Effector memory CD8-positive, alpha-beta T cell (primary cell): ENCODE measurements at regions not wholly inside any gene's neighbourhood (a gene's known extent, or its start where the extent isn't known, plus 50 kb on each side); places are given as distances from the start of the nearest gene placed in this dataset.

Experiments
- ATAC-seq: fragments of 150-1000 bp; cut with Tn5 transposase; replicated peaks from 2 replicates; pipeline ENCODE4 v1.10.0; 2021; ENCODE audit warnings: mild to moderate bottlenecking, moderate library complexity
- DNase-seq, 3 experiments: peaks; one replicate each; pipeline ENCODE4 v3.0.0; 2021
- H3K27ac Mint-ChIP-seq, 2 donors: one replicate each; pipeline ENCODE4 v1.8.0; 2022; ENCODE audit warnings: mild to moderate bottlenecking in 2 of 2, mixed read lengths in 2 of 2, moderate library complexity in 2 of 2
- H3K27me3 Mint-ChIP-seq, 2 donors: one replicate each; pipeline ENCODE4 v1.8.0; 2022; ENCODE audit warnings: mixed read lengths in 2 of 2
- H3K36me3 Mint-ChIP-seq: one replicate; pipeline ENCODE4 v1.8.0; 2022; ENCODE audit warnings: mild to moderate bottlenecking, moderate library complexity, mixed read lengths; ENCODE audit not compliant: insufficient read depth
- H3K4me1 Mint-ChIP-seq, 2 donors: one replicate each; pipeline ENCODE4 v1.8.0; 2022; ENCODE audit warnings: low read depth in 2 of 2, mixed read lengths in 2 of 2
- H3K4me3 Mint-ChIP-seq, 2 donors: one replicate each; pipeline ENCODE4 v1.8.0; 2022; ENCODE audit warnings: mild to moderate bottlenecking in 2 of 2, mixed read lengths in 2 of 2, moderate library complexity in 2 of 2
- H3K9me3 Mint-ChIP-seq, 2 donors: one replicate each; pipeline ENCODE4 v1.8.0; 2022; ENCODE audit warnings: mixed read lengths in 2 of 2

- Mint-ChIP-seq H3K27ac (no peak overlapping the region), H3K4me1 (no peaks in the 10 kb centered on the region), H3K4me3 (no peak overlapping the region), H3K9me3 (no peaks in the 10 kb centered on the region), H3K27me3 (peaks cover 10 to 14% of the 10 kb centered on the region in 2 donors), H3K36me3 (no peaks in the 10 kb centered on the region)
- ATAC-seq (no peak), DNase-seq (no peak)
Measured at GRCh38 chr11:95294701-95295100, 63.7 kb upstream of the SESN3 start.

GRCh38 chr11:95293116-95293515 is 62.1 kb upstream of the SESN3 start:
- Mint-ChIP-seq H3K27ac (no peak overlapping the region), H3K4me1 (no peaks in the 10 kb centered on the region), H3K9me3 (no peaks in the 10 kb centered on the region), H3K27me3 (peaks cover 10 to 14% of the 10 kb centered on the region in 2 donors), H3K36me3 (no peaks in the 10 kb centered on the region), H3K4me3 (no peak overlapping the region)
- ATAC-seq: no peak
- DNase-seq: no peak

GRCh38 chr11:95291946-95292345 is 60.9 kb upstream of the SESN3 start:
- ATAC-seq (no peak), DNase-seq (no peak)
- Mint-ChIP-seq H3K27ac (no peak overlapping the region), H3K4me1 (no peaks in the 10 kb centered on the region), H3K36me3 (no peaks in the 10 kb centered on the region), H3K9me3 (no peaks in the 10 kb centered on the region), H3K27me3 (peaks cover 10 to 14% of the 10 kb centered on the region in 2 donors), H3K4me3 (no peak overlapping the region)

- H3K9me3 Mint-ChIP-seq: no peaks in the 10 kb centered on the region
- no peak for ATAC-seq
- no peaks in the 10 kb centered on the region for H3K4me1 Mint-ChIP-seq
- peaks cover 0 to 9% of the 10 kb centered on the region in 2 donors for H3K27me3 Mint-ChIP-seq
- DNase-seq: no peak
- H3K4me3 Mint-ChIP-seq: no peak overlapping the region
- H3K36me3 Mint-ChIP-seq: no peaks in the 10 kb centered on the region
- no peak overlapping the region for H3K27ac Mint-ChIP-seq
Measured at GRCh38 chr11:95289378-95290101, 58.5 kb upstream of the SESN3 start.

- Mint-ChIP-seq H3K27ac (no peak overlapping the region), H3K9me3 (no peaks in the 10 kb centered on the region), H3K36me3 (no peaks in the 10 kb centered on the region), H3K27me3 (peaks cover 4 to 9% of the 10 kb centered on the region in 2 donors), H3K4me1 (no peaks in the 10 kb centered on the region), H3K4me3 (no peak overlapping the region)
- no peak for ATAC-seq
- DNase-seq: no peak
Measured at GRCh38 chr11:95284057-95285052, 53.4 kb upstream of the SESN3 start.

GRCh38 chr11:95283650-95284049 is 52.6 kb upstream of the SESN3 start:
- H3K27me3 Mint-ChIP-seq: peaks cover 9 to 13% of the 10 kb centered on the region in 2 donors
- H3K9me3 Mint-ChIP-seq: no peaks in the 10 kb centered on the region
- no peak overlapping the region for H3K4me3 Mint-ChIP-seq
- no peak overlapping the region for H3K27ac Mint-ChIP-seq
- ATAC-seq (no peak), DNase-seq (no peak)
- no peaks in the 10 kb centered on the region for H3K4me1 Mint-ChIP-seq
- H3K36me3 Mint-ChIP-seq: no peaks in the 10 kb centered on the region

- H3K27ac Mint-ChIP-seq: no peak overlapping the region
- H3K4me1 Mint-ChIP-seq: no peaks in the 10 kb centered on the region
- DNase-seq: no peak
- no peak overlapping the region for H3K4me3 Mint-ChIP-seq
- H3K9me3 Mint-ChIP-seq: no peaks in the 10 kb centered on the region
- H3K36me3 Mint-ChIP-seq: no peaks in the 10 kb centered on the region
- no peak for ATAC-seq
- peaks cover 14 to 18% of the 10 kb centered on the region in 2 donors for H3K27me3 Mint-ChIP-seq
Measured at GRCh38 chr11:95283146-95283545, 52.1 kb upstream of the SESN3 start.

- H3K4me3 Mint-ChIP-seq: no peak overlapping the region
- H3K4me1 Mint-ChIP-seq: no peaks in the 10 kb centered on the region
- ATAC-seq (no peak), DNase-seq (no peak)
- H3K27me3 Mint-ChIP-seq: peaks cover 19 to 22% of the 10 kb centered on the region in 2 donors
- no peaks in the 10 kb centered on the region for H3K9me3 Mint-ChIP-seq
- no peak overlapping the region for H3K27ac Mint-ChIP-seq
- no peaks in the 10 kb centered on the region for H3K36me3 Mint-ChIP-seq
Measured at GRCh38 chr11:95282291-95282751, 51.3 kb upstream of the SESN3 start.
